HPDE6-E6E7 (cell line): ENCODE measurements at regions not wholly inside any gene's neighbourhood (a gene's known extent, or its start where the extent isn't known, plus 50 kb on each side); places are given as distances from the start of the nearest gene placed in this dataset.

ENCODE experiments used
- DNase-seq: peaks from one replicate; pipeline ENCODE4 v3.0.0; 2011; ENCODE audit warnings: missing footprints; ENCODE audit errors: extremely low spot score

- DNase-seq: no peak
Observed at GRCh38 chr9:86893811-86894490, 53.4 kb downstream of the GAS1 start.

DNA sequence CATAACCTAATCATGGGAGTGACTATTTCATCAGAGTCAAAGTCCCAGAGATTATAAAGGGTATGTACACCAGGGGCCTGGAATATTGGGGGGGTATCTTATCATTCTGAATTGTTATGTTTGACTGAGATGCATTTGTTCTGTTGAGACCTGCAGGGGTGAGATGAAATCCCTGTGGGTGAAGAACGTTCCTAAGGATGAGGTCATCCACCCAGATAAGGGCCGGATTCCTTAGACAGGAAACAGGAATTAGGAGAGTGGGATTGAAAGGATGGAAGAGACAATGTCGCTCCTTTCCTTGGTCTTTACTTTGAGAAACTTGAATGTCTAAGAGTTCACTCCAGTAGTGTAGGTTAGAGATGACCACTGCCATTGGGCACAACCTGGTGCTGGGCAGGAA lies 54.7 kb downstream of the GAS1 start:
- no peak for DNase-seq

GRCh38 chr9:86891886-86892437 lies 55.3 kb downstream of the GAS1 start:
- no peak for DNase-seq

GRCh38 chr9:86891091-86891490 lies 56.2 kb downstream of the GAS1 start:
- no peak for DNase-seq

GRCh38 chr9:86885232-86885631 lies 62.1 kb downstream of the GAS1 start:
- no peak for DNase-seq

- no peak for DNase-seq
Observed at GRCh38 chr9:86876621-86877196, 70.6 kb downstream of the GAS1 start.

- no peak for DNase-seq
Observed at GRCh38 chr9:86868616-86869015, 78.7 kb downstream of the GAS1 start.

DNA sequence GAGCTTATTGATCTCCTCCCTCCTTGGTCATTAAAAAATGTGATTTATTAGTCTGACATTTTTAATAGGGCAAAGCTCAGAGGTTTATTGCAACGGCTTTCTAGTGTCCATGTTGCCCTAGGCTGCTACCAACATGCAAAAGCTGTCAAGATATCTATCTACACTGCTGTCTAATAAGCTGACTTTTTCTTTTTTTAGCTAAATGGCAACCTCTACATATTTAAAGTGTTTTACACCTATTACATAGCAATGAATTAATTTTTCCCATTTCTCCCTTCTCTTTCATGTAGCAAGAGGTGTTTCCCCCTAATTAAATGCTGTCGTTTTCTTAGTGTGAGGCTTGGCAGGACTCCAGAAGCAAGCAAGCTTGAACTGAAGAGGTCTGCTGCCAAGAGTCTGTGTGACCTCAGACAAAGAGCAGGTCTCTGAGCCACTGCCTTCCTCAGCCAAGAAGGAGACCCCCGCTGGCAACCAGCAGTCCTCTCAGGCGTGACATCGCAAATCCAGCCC lies 79.4 kb downstream of the GAS1 start:
- no peak for DNase-seq

- DNase-seq: no peak
Observed at GRCh38 chr9:86865952-86866351, 81.4 kb downstream of the GAS1 start.

GRCh38 chr9:86860006-86860405 lies 87.3 kb downstream of the GAS1 start:
- no peak for DNase-seq

DNA sequence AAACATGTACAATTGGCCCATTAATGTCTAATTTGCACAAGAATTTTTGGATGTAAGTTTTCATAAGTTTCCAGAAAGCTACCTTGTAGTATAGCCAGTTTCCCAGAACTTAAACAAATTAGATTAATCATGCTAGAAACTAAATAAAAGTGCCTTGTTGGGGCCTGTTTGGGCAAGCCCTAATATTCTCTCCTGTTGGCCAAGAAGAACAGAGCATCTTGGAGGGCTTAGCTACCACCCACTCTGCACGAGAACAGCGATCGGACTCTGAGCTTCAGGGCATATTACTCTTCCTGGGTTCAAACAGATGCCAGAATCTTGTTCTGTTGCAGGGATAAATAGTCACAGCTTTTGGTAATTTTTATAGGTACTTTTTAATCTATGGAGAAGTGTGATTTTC lies 88.2 kb downstream of the GAS1 start:
- DNase-seq: no peak

GRCh38 chr9:86858009-86858408 lies 89.3 kb downstream of the GAS1 start:
- no peak for DNase-seq

- DNase-seq: no peak
Observed at GRCh38 chr9:86856259-86856658, 91.0 kb downstream of the GAS1 start.

- DNase-seq: no peak
Observed at GRCh38 chr9:86854898-86855523, 92.3 kb downstream of the GAS1 start.

GRCh38 chr9:86846656-86847055 lies 100.7 kb downstream of the GAS1 start:
- DNase-seq: no peak

- DNase-seq: no peak
Observed at GRCh38 chr9:86843206-86843605, 104.1 kb downstream of the GAS1 start.

- no peak for DNase-seq
Observed at GRCh38 chr9:86842573-86842972, 104.7 kb downstream of the GAS1 start.

- DNase-seq: no peak
Observed at GRCh38 chr9:86839522-86839921, 107.8 kb downstream of the GAS1 start.

DNA sequence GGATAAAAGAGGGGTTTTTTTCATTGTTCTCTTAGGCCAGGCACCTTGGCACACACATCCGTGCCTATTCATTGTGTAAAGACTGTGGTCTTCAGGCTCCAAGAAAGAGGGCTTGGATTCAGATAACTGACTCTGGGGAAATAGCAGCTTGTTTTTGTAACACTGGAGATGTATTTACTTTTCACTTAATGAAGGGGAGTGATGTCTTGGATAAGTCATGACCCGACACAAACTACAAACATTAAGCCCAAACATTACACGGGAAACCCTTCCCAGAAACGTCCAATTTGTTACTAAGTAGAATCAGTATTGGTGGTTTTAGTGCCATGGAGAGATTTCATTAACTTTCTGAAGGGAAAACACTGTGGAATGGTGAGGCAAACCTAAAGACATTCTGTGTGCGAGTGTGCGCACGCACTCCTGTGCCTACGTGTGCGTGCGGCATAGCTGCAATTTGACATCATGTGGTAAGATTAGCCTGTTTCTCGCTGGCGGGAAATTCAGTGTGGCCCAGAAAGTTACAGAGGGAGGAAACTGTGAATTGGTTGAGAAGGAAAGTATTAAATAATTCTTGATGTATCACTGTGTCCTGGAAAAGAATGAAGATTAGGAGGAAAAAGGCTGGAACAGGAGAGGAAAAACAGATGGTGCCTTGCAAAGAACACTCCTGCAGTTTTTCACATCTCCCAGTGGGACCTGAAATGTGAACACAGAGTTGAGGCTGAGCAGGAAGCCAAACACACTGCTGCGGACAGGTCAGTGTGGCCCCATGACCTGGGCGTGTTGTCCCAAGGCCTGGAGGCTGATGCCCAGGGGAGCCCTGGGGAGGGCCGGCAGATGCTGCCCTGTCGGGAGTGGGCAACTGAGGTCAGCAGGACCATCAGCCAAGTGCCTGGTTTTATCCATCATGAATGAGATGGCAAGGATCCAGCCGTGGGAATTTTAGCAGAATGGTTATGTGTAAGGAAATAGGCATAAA lies 108.5 kb downstream of the GAS1 start:
- no peak for DNase-seq

- DNase-seq: no peak
Observed at GRCh38 chr9:86837345-86837744, 110.0 kb downstream of the GAS1 start.

DNA sequence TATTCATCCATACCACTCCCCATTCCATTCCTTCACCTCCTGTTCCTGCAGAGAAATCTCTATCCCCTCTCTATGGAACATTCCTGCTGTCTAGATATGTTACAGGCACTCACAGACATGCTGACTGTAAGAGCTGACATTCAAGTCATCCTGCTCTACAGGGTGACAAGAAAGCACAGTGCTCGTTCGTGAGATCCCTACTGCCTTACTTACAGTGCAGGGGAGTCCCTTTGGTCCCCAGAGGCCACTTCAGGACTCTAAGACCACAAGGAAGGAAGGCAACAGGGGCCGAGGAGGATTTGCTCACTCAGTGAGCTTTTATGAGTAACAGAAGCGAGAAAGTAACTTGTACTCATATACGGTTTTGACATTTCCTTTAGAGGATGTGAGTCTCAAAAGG lies 110.5 kb downstream of the GAS1 start:
- no peak for DNase-seq

DNA sequence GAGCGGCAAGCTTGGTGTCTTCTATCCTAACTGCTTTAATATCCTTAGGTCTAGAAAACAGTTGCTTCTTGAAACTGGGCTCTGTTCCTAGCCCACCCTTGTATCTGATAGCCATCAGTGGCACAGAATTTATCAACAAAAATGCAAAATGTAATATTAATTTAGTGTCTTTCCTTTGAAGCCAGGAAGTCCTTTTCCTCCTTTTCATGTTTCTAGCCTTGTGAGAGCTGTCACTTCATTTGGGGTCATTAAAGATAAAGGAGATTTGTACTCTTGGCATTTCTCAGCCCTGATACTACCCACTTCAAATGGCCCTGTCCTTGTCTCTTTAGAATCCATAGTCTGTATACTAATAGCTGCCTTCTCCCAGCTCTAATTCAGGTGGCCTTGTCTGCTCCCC lies 111.0 kb downstream of the GAS1 start:
- DNase-seq: no peak
